Heart right ventricle (tissue), 16 donors: ENCODE measurements at regions not wholly inside any gene's neighbourhood (a gene's known extent, or its start where the extent isn't known, plus 50 kb on each side); places are given as distances from the start of the nearest gene placed in this dataset.

Experiments used
- ATAC-seq, 8 donors: fragments of 200-7000 bp; cut with Tn5 transposase; one replicate each; pipeline ENCODE4 v1.9.1; 2020; ENCODE audit warnings: mild to moderate bottlenecking in 8 of 8, moderate library complexity in 8 of 8, moderate number of reproducible peaks in 1 of 8
- DNase-seq, 2 donors: peaks; one replicate each; pipeline ENCODE4 v3.0.0-alpha.2; 2020
- H3K27ac ChIP-seq, 10 donors: fragments of 200-600 bp; sonication (generic) in 2 of 10; one replicate each; pipeline versions ENCODE4 v1.5.0 to v1.8.0; 2020 to 2022; ENCODE audit warnings: mild to moderate bottlenecking in 3 of 10
- H3K27me3 ChIP-seq, 7 donors: fragments of 200-600 bp; one replicate each; pipeline ENCODE4 v1.8.0; 2021 to 2022; ENCODE audit warnings: mild to moderate bottlenecking in 2 of 7
- H3K36me3 ChIP-seq, 9 donors: fragments of 200-600 bp; sonication (generic) in 1 of 9; one replicate each; pipeline versions ENCODE4 v1.5.0 to v1.8.0; 2020 to 2022; ENCODE audit warnings: mild to moderate bottlenecking in 2 of 9
- H3K4me1 ChIP-seq, 9 donors: fragments of 200-600 bp; sonication (generic) in 1 of 9; one replicate each; pipeline versions ENCODE4 v1.5.0 to v1.8.0; 2020 to 2022; ENCODE audit warnings: mild to moderate bottlenecking in 4 of 9
- H3K4me3 ChIP-seq, 10 donors: fragments of 200-600 bp; sonication (generic) in 2 of 10; one replicate each; pipeline versions ENCODE4 v1.5.0 to v1.8.0; 2020 to 2022; ENCODE audit warnings: mild to moderate bottlenecking in 7 of 10, moderate library complexity in 2 of 10
- H3K9me3 ChIP-seq, 11 donors: fragments of 200-600 bp in 10 of 11; sonication (generic) in 2 of 11; one replicate each; pipeline versions ENCODE4 v1.5.0 to v1.8.0; 2013 to 2022; ENCODE audit warnings: mild to moderate bottlenecking in 2 of 11, control low read depth in 1 of 11, moderate library complexity in 1 of 11
- CTCF ChIP-seq, 9 donors: fragments of 200-600 bp; sonication (generic) in 2 of 9; IDR thresholded peaks; one replicate each; pipeline versions ENCODE4 v1.5.0 to v1.8.0; 2021 to 2022; ENCODE audit warnings: antibody characterized with exemption in 9 of 9, mild to moderate bottlenecking in 5 of 9, moderate library complexity in 1 of 9
- whole genome bisulfite sequencing, 2 donors: extraction: QIAGEN DNeasy Blood & Tissue Kit; methylation state at CpG; one replicate each; pipeline ENCODE4 v1.1.7; 2013; ENCODE audit warnings: inconsistent platforms in 1 of 2; 5-methylcytosine and 5-hydroxymethylcytosine counted together
- intact Hi-C, 10 donors: fragments of 100-400 bp; cut with DNase I; formaldehyde crosslinking; loops; one replicate each; pipeline versions ENCODE4 v1.11.1 to v1.14.2; 2022
- donor health status: Arrhythmogenic right ventricular cardiomyopathy.
- donor health status: ischemic (EF 13 %, LVEDD 7.1; RV severe dilation, severe dysfunction).
- donor health status: healthy with polysubstance abuse.
- donor health status: DM: no; HTN: yes; CAD: no.
- donor health status: DM: no; HTN: no; CAD: no.
- donor health status: ischemic (EF 25% LVEDD 6.9; RV normal size, moderate dysfunction).
- donor health status: ischemic (EF 25% LVEDD 5.7; RV mildly dilated, moderate dysfunction).
- donor health status: healthy.
- donor health status: DM: yes; HTN: yes; CAD: no.
- donor health status: Ischemic cardiomyopathy.
- donor health status: ischemic (EF 35%, LVEDD 5.7; RV mildly dilated, moderate dysfunction).
- donor health status: nonischemic (EF 11% LVEDD 7.7; RV severe dilation, severe dysfunction).
- donor health status: DM: yes; HTN: yes; CAD: no.
- donor health status: PGD.
- donor health status: ischemic (EF 29% LVEDD 5.4; RV normal size, mild dysfunction).
- donor health status: nonischemic (EF 23%, LVEDD 6.1; RV moderate dilation, normal function).

- Histone ChIP-seq H3K36me3 (no peaks in the 10 kb centered on the region), H3K27me3 (peaks cover 0 to 7% (median 0%) of the 10 kb centered on the region in 7 donors), H3K4me3 (no peak overlapping the region), H3K27ac (peak overlapping the region in 1 of 10 donors; percentile 87), H3K4me1 (peaks cover 0 to 57% (median 28%) of the 10 kb centered on the region in 9 donors), H3K9me3 (no peaks in the 10 kb centered on the region)
- DNase-seq (no peak), ATAC-seq (no peak)
- TF ChIP-seq CTCF (IDR thresholded peaks at IDR 0.05) = no peak
- 95% methylated on average over 5 of the region's 5 CpGs for WGBS, 2 donors
- intact Hi-C loops = loop anchor here in 1 of 10 donors (2.0 kb wide), 1 partner anchor 36 kb away; no protein-coding TSS in a partner anchor
Measured at GRCh38 chr2:64258566-64258965, 114.3 kb upstream of the PELI1 start.

DNA sequence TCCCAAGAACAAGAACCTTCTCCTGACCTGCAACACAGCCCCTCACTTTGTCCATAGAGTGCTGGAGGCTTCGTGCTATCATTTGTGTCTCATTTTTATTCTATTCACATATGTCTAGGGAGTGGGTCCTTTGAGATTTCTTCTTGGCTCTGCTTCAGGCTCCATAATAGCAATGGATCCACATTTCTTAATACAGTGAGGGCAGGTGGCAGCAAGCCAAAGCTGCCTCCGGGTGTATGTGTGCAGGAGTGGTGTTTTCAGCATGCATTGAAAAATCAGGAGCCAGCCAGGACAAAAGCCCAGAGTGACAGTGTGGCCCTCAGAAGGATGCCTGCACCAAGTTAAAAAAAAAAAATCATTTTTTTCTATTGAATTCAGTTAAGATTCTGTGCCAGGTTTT is 115.1 kb upstream of the PELI1 start:
- H3K36me3 ChIP-seq = no peaks in the 10 kb centered on the region
- H3K27ac ChIP-seq = peak overlapping the region in 2 of 10 donors; percentile 4 to 87
- peak; percentile 55 to 70 for DNase-seq
- ATAC-seq = peak in 6 of 8 donors; percentile 21 to 78 (median 52)
- peaks cover 0 to 7% (median 0%) of the 10 kb centered on the region in 7 donors for H3K27me3 ChIP-seq
- H3K9me3 ChIP-seq = no peaks in the 10 kb centered on the region
- TF ChIP-seq CTCF (IDR thresholded peaks at IDR 0.05) = no peak
- H3K4me3 ChIP-seq = no peak overlapping the region
- WGBS, 2 donors = 24 to 26% methylated on average over 2 of the region's 2 CpGs
- intact Hi-C loops = loop anchor here in 1 of 10 donors (2.0 kb wide), 1 partner anchor 35 kb away; no protein-coding TSS in a partner anchor
- peaks cover 0 to 63% (median 28%) of the 10 kb centered on the region in 9 donors for H3K4me1 ChIP-seq

DNA sequence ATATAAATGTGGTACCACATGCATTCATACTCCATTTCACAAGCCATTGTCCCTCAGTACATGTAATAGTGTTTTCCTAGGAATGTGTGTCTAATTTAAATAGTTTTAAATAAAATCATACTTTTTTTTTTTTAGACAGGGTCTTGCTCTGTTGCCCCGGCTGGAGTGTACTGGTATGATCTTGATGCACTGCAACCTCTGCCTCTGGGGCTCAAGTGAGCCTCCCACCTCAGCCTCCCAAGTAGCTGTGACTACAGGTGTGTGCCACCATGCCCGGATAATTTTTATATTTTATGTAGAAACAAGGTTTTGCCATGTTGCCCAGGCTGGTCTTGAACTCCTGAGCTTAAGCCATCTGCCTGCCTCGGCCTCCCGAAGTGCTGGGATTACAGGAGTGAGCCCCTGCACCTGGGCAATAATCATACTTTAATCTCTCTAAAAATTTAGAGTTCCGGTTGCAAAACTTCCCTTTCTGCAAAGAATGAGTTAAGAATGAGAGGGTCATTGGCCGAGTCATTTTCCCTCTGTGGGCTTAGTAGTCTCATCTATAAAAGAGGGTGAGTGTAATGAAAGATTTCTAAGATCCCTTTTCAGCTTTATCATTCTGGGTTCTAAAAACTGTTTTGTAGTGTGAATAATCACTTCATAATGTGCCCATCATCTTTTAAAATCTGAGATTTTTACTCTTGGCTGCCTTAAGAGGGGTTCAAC is 116.0 kb upstream of the PELI1 start:
- H3K4me3 ChIP-seq = no peak overlapping the region
- ATAC-seq (no peak), DNase-seq (no peak)
- no peaks in the 10 kb centered on the region for H3K36me3 ChIP-seq
- intact Hi-C loops = no loop called here
- WGBS, 2 donors = 87 to 88% methylated on average over 6 of the region's 6 CpGs
- peaks cover 0 to 7% (median 0%) of the 10 kb centered on the region in 7 donors for H3K27me3 ChIP-seq
- H3K4me1 ChIP-seq = peaks cover 0 to 63% (median 28%) of the 10 kb centered on the region in 9 donors
- TF ChIP-seq CTCF (IDR thresholded peaks at IDR 0.05) = no peak
- H3K9me3 ChIP-seq = no peaks in the 10 kb centered on the region
- H3K27ac ChIP-seq = peak overlapping the region; percentile 5 to 87 (median 58)

- intact Hi-C loops = no loop called here
- 33 to 41% methylated on average over 9 of the region's 9 CpGs for whole genome bisulfite sequencing, 2 donors
- no peak overlapping the region for H3K4me3 ChIP-seq
- peaks cover 0 to 63% (median 28%) of the 10 kb centered on the region in 9 donors for H3K4me1 ChIP-seq
- peak; percentile 20 to 66 for DNase-seq
- ATAC-seq = peak; percentile 78 to 92 (median 85)
- H3K36me3 ChIP-seq = no peaks in the 10 kb centered on the region
- no peak for TF ChIP-seq CTCF (IDR thresholded peaks at IDR 0.05)
- peak overlapping the region; percentile 5 to 87 (median 60) for H3K27ac ChIP-seq
- no peaks in the 10 kb centered on the region for H3K9me3 ChIP-seq
- peaks cover 0 to 7% (median 0%) of the 10 kb centered on the region in 7 donors for H3K27me3 ChIP-seq
Measured at GRCh38 chr2:64260817-64261216, 116.6 kb upstream of the PELI1 start.
